HG03103 (cell line): ENCODE measurements at regions not wholly inside any gene's neighbourhood (a gene's known extent, or its start where the extent isn't known, plus 50 kb on each side); places are given as distances from the start of the nearest gene placed in this dataset.
"Not testable (repeated sequence)": the region's sequence is repeated elsewhere in the genome, so short reads cannot be mapped to it uniquely, and the experiment has no call there.

Source experiments
- ATAC-seq: cut with Tn5 transposase; IDR thresholded peaks from one replicate; pipeline ENCODE4 v1.9.1; 2021; ENCODE audit warnings: low read depth; ENCODE audit not compliant: unreplicated experiment

DNA sequence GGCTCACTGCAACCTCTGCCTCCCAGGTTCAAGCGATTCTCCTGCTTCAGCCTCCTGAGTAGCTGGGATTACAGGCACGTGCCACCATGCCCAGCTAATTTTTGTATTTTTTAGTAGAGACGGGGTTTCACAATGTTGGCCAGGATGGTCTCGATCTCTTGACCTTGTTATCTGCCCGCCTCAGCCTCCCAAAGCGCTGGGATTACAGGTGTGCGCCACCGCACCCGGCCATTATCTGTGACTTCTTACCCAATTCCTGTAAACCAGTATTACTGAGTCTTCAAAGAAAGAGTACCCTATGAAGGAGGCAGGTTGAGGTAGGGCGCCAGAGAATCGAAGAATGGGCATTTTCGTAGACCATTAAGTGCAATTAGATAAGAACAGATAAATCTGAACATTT, 504.8 kb upstream of the CITED2 start:
- not testable (repeated sequence) for ATAC-seq

DNA sequence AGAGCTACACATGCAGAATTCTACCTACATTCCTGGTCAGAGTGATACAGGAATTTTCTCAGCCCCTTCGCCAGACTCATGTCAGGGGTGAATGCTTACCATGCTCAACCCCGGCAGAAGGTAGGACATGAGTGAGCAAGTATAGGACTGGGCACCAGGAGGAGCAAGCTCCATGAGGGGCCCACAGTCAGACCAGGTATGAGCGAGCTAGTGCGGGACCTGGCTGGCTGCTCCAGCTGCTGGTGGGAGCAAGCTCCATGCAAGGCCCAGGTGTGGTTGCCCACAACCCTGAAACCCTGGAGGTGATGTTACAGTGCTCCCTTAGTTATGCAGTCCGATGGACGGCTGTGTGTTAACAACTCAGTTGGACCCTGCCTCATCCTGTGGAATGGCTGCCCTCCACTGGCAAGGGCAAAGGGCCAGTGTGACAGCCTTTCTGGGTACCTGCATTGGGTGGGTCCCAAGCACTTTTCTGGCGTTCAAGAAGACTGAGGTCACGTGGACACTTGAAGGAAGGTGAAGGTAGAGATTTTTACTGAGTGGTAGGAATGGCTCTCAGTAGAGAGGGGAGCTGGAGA, 503.5 kb upstream of the CITED2 start:
- no peak for ATAC-seq

DNA sequence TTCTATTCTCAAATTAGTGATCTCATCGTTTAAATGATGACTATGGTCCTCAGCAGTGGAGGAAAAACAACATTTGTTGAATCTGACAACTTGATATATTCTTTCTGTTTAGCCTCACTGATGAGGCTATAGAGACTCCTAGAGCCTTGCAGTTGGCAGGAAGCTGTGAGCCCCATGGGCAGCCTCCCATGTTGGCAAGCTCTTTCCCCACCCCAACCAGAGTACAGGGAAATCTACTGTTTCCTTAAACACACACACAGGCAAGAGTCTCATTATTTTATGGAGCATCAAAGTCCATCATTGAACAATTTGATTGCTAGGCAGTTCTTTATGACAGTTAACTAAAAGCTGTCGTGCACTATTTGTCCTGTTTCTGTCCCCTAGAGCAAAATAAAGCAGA, 498.2 kb upstream of the CITED2 start:
- no peak for ATAC-seq

DNA sequence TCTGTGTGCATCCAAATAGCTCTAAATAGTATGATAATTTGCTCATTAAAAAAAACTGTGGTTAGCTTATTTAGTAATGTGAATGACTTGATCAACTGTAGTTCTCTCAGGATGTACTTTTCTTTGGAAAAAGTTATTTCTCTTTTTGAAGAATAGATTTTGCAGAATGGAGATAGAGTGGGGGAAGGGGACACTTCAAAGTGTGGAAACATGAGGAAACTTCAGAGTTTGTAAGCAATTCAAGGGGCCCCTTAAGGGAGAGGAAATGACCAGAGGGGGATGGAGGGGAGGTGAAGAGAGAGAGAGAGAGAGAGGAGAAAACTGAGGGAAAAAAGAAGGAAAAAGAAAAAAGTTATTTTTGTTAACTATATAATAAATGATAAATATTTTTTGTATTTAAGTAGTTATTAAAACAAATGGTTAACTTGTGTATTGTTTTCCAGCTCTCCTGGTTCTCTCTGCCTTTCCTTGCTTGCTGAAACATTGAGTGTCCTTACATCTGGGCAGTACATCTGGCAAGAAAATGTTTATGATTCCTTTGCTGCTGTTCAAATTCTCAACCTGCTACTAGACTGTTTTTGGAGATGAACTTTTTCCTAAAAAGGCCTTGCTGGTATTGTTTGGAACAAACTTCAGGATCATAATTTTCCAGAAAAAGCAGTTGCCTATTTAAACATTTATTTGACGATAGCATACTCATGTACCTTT, 497.5 kb upstream of the CITED2 start:
- ATAC-seq, result no peak

DNA sequence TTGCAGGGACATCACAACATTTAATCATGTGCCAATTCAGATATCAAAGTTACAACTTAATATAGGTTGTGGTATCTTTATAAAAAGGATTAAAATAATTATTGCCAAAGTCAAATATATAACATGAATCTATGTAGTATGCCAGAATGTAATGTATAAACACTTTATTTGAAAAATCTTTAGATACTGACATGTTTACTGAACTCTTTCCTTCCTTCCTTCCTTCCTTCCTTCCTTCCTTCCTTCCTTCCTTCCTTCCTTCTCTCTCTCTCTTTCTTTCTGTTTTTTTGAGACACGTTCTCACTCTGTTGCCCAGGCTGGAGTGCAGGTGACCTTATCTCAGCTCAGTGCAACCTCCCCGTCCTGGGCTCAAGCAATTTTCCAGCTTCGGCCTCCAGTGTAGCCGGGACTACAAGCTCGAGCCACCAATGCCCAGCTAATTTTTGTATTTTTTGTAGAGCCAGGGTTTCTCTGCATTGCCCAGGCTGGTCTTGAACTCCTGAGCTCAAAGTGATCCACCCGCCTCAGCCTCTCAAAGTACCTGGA, 496.8 kb upstream of the CITED2 start:
- ATAC-seq, result no peak

DNA sequence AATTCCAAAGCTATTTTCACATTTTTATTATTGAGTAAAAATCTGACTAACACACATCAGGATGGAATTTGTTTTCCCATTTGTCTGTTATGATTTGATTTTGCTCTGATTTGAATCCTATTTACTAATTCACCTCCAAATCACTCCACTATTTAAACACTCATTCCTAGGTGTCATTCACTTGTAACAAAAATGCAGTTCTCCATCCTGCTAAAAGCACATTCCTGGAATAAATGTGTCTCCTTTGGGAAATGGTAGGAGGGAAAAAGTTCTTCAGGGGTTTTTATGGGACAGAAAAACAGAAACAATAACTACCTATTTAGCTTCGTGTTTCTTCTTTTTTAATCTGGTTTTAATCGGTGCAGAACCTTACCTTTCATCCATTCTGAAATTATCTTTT, 494.1 kb upstream of the CITED2 start:
- ATAC-seq, result no peak

DNA sequence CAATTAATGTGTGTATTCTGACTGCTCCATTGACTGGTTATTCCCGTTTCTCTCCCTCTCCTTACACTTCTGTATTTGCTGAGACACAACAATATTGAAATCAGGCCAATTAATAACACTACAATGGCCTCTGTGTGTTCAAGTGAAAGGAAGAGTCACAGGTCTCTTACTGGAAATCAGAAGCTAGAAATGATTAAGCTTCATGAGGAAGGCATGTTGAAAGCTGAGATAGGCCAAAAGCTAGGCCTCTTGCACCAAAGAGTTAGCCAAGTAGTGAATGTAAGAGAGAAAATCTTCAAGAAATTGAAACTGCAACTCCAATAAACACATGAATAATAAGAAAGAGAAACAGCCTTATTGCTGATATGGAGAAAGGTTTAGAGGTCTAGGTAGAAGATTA, 489.5 kb upstream of the CITED2 start:
- ATAC-seq, result no peak

DNA sequence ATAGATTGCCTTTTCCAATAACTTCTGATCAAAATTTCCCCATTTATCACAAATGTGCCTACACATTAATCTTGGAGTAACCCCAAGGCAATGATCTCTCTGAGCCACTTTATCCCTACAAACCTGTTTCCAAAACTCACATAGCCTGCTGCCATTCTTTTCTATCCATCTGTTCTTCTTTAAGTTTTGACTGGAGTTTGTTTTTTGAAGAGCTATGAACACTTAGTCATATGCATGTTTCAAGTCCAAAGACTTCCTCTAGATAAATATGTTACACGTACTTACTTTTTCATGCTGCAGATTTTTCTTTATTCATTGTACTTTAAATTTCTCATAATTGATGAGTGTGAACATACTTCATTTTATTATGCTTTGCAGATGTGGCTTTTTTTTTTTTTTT, 488.9 kb upstream of the CITED2 start:
- no peak for ATAC-seq

DNA sequence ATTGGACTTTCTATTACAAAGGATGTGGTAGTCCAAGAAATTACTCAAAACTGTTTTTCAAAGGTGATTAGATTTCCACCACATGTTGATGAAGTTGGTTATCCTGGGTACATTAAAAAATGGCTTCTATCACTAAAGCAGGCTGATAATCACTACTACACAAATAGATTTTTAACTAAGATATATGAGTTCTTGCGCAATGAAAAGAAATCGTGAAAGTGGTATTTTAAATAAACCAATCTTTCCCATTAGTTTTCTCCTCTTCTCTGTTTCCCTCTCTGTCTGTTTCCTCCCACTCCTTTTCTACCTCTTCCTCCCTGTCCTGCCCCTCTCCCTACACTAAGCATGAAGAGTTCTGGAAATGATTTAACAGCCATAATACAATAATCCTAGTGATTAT, 487.9 kb upstream of the CITED2 start:
- ATAC-seq, result no peak

DNA sequence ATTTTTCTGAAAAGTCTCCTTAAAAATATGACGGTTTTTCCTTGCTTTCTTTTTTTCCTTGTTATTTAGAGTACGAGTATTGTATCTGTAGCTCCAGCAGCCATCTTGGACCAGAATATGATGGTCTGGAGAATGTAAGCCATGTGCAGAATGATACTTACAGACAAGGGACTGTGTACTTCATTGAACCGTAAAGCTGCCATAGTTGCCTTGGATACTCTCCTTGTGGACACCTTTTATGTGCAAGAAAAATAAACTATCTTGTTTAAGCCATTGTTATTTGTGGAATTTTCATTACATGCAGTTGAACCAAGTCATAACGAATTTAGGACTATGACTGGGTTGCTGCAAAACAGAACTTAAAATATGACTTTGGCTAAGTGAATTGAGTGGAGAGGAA, 485.8 kb upstream of the CITED2 start:
- ATAC-seq, result no peak

DNA sequence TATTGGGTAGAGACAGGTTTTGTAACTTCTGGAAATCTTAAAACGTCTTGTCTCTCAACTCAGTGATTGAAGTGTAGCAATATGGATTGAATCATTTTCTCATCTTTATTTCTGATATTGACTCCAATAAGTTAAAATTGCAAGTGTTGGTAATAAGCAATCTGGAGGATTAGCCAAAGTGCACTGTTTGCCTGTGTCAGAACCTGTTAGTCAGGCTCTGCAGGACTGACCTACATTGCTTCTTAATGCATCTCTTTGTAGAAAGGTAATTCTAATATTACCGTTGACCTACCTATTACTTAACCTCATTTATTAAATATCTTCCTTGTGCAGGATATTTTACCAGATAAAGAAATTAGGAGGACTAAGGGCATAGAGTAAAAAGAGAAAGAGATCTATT, 484.0 kb upstream of the CITED2 start:
- ATAC-seq, result no peak

DNA sequence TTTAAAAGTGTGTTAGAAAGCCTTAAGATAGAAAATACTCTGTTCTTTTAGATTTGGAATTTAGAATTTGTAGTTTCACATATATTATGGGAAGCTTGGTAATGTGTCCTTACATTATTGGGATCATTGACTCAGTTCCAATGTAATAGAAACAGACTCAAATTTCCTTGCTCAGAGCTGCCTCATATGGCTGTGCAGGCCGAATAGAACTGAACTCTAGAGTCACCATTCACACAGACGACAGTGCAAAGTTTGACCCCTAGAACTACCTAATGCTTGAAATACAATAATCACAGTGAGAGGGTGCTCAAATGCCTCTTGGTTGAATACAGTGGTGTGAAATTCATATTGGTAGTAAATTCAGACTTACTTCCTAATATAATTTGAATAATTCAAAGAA, 482.7 kb upstream of the CITED2 start:
- ATAC-seq, result no peak

DNA sequence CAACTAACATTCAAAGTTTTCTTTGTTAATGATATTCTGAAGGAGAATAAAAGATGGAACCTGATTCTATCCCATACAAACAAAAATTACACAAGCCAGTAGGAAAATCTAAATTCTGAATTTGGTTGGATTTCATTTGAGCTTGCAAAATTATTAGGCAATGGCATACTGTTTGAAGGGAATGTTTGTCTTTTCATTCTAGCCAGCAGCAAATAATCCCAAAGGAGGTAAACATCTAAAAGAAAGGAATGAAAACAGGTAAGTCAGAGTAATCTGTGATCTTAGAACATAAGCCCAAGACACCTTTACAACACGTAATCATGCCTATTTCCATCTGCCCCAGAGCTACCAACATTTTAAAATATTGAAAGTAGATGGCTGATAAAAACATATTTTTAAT, 482.1 kb upstream of the CITED2 start:
- ATAC-seq, result no peak

DNA sequence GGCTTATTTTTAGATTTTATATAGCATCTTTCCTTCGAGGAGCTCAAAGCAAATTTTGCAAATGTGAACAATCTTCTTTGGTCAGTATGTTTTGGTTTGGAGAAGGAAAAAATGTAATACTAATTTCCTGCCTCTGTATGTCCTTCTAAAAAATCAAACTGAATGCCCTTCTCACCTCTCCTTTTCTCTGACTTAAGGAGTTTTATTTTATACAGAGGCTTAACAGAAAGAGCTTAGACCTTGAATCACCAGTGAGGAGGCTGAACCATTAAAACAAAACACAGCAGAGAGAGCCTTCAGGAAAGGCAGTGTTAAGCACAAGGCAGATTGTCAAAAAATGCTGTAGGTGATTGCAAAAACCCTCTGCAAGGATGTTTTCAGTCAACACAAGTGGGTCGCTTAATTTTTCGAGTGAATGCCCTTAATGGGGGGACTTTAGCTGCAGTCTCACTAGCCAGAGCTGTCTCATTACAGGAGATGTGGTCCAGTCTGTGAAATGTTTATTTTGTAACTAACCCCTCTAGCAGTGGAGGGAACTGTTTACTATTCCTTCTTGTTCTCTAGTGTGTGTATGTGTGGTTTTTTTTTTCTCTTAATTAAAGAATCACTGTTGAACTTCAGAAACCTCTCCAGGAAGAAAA, 481.3 kb upstream of the CITED2 start:
- ATAC-seq, result no peak

DNA sequence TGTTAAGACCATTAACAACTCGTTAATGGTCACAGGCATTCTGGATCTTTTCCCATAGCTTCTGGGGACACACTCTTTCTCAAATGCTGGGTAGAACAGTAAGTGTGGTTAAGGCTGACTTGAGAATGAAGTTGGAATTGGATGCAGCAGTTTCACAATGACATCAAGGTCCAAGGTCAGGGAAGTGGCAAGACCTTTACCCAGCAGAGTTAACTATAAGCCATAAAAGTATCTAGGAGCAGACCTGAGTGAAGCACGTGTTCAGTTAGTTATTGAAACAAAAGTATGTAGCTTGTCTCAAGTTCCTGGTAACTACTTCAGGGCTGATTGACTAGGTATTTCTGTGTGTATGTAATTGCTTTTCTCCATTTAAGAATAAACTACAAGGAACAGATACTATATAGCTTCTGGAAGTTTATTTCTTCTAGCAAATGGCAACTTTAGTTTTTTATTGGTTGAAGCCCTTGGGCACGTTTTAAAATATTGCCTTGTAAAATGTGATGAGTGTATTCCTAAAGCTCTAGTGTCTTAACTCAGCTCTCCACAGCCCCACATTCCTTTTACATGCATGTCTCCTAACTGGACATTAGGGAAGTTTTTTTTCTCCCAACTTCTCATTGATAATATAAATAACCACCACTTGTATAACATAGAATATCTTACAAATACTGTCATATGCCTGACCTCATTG, 479.0 kb upstream of the CITED2 start:
- no peak for ATAC-seq

DNA sequence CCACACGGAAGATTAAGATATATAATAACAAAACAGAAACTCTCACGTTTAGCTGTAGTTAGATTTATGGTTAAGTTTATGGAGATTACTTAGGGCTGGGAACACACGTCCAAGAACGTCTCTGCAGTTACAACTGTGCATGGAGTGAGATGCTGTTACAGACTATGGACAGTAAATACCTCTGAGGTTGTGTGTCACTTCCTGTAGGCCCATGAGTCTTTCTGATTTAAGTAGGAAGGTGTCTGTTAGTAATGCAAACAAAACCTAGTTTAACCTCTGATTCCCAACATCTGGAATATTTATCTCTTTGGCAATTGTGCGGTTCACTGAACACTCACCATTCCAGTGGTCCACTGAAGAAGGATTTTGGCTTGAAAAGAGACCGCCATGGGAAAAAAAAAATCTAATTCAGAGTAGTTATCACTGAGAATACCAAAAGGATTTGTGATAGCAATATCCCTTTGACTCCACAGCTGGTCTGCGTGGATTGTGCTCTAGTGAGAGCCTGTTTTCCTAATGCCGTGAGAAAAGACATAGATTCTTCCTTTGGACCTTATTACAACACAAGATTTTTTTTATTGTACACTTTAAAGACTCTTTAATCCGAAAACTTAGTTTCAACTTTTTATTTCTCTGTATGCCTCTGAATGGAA, 478.2 kb upstream of the CITED2 start:
- ATAC-seq, result no peak

DNA sequence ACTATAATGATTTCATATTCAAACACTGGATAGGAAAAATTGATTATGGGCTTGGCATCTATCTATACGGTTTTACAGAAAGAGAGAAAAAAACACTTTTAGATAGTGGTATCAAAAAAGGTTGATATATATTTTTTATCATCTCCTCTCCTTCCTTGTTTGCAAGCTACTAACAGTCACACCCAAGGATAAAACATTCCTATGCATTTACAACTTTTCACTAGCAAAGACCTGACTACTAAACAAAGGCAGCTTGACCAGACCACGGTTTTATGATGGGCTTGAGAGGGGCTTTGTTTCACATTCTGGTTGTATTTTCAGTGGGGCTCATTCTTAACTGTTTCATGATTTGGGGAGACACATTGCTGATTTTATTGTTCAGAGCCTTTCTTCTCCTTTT, 477.6 kb upstream of the CITED2 start:
- ATAC-seq, result no peak

DNA sequence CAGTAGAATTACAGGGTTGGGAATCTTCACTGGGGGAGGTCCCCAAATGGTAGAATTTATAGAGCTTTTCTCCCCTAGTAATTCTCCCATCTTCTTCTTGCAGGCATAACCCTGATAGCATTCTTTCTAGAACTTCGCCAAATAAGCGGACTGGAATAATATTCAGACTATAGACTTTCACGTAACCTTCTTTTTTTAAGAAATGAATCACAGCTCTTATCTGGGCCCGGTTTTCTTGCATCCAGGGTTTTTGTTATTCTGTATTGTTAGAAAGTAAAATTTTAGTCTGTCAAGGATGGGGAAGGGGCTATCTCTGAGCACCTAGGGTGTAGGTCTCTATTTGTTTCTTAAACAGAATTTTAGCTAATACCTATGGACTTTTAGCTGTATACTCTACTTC, 476.8 kb upstream of the CITED2 start:
- no peak for ATAC-seq

DNA sequence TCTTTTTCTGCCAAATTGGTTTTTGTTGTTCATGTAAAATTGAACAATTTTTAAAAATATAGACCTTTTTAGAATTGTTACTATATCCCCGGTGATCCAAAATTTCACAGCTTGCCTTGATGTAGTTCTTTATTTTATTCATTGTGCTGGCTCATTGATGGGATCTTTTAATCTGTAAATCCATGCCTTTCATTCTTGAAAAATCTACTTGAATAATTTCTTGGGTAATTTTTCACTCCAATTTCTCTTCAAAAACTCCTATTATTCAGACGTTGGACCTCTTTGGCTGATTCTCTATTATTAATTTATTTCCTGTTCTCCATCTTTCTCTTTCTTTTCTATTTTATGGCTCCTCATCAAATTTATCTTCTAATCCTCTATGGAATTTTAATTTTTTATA, 476.1 kb upstream of the CITED2 start:
- no peak for ATAC-seq

DNA sequence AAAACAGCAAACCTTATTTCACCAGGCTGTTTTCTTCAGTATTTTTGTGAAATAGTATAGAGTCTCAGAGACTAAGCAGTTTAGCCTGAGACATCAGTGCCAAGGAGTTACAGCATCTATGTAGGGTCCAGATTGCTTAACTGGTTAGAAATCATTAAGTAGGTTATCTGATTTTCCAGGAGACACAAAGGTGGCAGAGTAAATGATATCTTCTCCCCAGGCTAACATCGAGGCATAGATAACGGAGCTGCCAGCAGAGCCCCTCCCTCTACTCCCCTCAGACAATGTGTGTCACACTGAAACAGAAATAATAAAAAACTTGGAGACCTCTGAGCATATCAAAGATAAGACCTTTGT, 473.0 kb upstream of the CITED2 start:
- ATAC-seq, result no peak
